Transverse colon (tissue), 3 donors: ENCODE measurements at regions not wholly inside any gene's neighbourhood (a gene's known extent, or its start where the extent isn't known, plus 50 kb on each side); places are given as distances from the start of the nearest gene placed in this dataset.

ENCODE experiments used
- EP300 ChIP-seq: sonication (generic); formaldehyde crosslinking; IDR thresholded peaks from one replicate; pipeline ENCODE4 v1.6.1; 2017; ENCODE audit warnings: antibody characterized with exemption, low read depth
- POLR2A ChIP-seq: fragments of 450-650 bp; IDR thresholded peaks from one replicate; pipeline ENCODE4 v1.6.1; 2016; ENCODE audit warnings: antibody characterized with exemption, mild to moderate bottlenecking, moderate library complexity
- TF ChIP-seq, protein P1 (sequence below), 5 experiments: fragments of 200-600 bp in 3 of 5; fragments of 450-650 bp in 2 of 5; sonication (generic) in 3 of 5; IDR thresholded peaks; 1 replicate in 2 of 5; 2 replicates in 3 of 5; pipeline ENCODE4 v1.5.1; 2016 to 2017; ENCODE audit warnings: antibody characterized with exemption in 5 of 5, inconsistent platforms in 3 of 5, mild to moderate bottlenecking in 2 of 5, moderate library complexity in 1 of 5

DNA sequence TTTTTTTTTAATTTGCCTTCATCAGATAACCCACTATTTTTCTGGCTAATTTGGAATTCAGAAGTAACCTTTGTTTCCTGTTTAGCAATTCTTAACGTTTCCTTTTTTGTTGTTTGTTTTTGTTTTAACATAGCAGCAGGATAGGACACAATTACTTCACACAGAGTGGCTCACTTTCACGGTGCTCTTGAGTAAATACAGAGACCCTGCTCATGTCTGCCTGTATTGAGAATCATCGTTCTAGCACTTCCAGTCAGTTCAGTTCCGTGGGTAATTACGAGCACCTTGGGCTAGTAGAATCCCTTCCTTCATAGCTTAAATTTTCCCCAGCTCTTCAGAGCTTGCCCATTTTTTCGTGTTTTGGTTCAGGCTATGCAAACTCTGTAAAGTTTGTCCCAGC is 1225.4 kb upstream of the LRRTM1 start:
- TF ChIP-seq, protein P1, sequence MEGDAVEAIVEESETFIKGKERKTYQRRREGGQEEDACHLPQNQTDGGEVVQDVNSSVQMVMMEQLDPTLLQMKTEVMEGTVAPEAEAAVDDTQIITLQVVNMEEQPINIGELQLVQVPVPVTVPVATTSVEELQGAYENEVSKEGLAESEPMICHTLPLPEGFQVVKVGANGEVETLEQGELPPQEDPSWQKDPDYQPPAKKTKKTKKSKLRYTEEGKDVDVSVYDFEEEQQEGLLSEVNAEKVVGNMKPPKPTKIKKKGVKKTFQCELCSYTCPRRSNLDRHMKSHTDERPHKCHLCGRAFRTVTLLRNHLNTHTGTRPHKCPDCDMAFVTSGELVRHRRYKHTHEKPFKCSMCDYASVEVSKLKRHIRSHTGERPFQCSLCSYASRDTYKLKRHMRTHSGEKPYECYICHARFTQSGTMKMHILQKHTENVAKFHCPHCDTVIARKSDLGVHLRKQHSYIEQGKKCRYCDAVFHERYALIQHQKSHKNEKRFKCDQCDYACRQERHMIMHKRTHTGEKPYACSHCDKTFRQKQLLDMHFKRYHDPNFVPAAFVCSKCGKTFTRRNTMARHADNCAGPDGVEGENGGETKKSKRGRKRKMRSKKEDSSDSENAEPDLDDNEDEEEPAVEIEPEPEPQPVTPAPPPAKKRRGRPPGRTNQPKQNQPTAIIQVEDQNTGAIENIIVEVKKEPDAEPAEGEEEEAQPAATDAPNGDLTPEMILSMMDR (IDR thresholded peaks at IDR 0.05): no peak
- TF ChIP-seq POLR2A (no peak), EP300 (no peak)
